ENCODE measurements at regions not wholly inside any gene's neighbourhood (a gene's known extent, or its start where the extent isn't known, plus 50 kb on each side); places are given as distances from the start of the nearest gene placed in this dataset.

- TF ChIP-seq, protein P1, sequence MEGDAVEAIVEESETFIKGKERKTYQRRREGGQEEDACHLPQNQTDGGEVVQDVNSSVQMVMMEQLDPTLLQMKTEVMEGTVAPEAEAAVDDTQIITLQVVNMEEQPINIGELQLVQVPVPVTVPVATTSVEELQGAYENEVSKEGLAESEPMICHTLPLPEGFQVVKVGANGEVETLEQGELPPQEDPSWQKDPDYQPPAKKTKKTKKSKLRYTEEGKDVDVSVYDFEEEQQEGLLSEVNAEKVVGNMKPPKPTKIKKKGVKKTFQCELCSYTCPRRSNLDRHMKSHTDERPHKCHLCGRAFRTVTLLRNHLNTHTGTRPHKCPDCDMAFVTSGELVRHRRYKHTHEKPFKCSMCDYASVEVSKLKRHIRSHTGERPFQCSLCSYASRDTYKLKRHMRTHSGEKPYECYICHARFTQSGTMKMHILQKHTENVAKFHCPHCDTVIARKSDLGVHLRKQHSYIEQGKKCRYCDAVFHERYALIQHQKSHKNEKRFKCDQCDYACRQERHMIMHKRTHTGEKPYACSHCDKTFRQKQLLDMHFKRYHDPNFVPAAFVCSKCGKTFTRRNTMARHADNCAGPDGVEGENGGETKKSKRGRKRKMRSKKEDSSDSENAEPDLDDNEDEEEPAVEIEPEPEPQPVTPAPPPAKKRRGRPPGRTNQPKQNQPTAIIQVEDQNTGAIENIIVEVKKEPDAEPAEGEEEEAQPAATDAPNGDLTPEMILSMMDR (IDR thresholded peaks at IDR 0.05; ENCODE audit: borderline replicate concordance, control extremely low read depth, extremely low read depth, insufficient read depth, missing control alignments): no peak
- in situ Hi-C loops (cut with MboI; ENCODE audit: low sequenced_read_pairs, unreplicated experiment): no loop called here
- no peak for DNase-seq (ENCODE audit: low spot score)
Measured at GRCh38 chr10:9615189-9615588, 1402.5 kb upstream of the CELF2 start.

GRCh38 chr10:9621216-9621615 is 1396.5 kb upstream of the CELF2 start:
- TF ChIP-seq, protein P1 (IDR thresholded peaks at IDR 0.05; ENCODE audit: borderline replicate concordance, control extremely low read depth, extremely low read depth, insufficient read depth, missing control alignments): no peak
- in situ Hi-C loops (cut with MboI; ENCODE audit: low sequenced_read_pairs, unreplicated experiment): no loop called here
- no peak for DNase-seq (ENCODE audit: low spot score)

DNA sequence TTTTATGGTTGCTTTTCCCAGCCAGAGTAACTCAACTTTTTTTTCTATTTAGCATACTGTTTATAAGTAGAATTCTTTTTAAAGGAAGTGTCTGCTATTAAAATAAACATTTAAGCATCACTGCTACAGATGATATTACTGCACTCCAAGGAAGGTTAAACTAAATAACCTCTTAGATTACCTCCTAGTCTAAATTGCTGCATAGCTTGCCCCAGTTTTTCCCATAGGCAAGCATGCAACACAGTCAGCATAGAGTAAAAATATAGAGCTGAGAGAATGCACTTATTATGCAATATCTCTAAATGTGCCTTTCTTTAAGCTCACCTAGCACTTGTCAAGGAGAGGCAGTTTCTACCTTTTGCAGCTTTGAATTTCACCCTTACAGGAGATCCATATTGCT is 1392.4 kb upstream of the CELF2 start:
- in situ Hi-C loops (cut with MboI; ENCODE audit: low sequenced_read_pairs, unreplicated experiment): no loop called here
- DNase-seq (ENCODE audit: low spot score): no peak
- TF ChIP-seq, protein P1 (IDR thresholded peaks at IDR 0.05; ENCODE audit: borderline replicate concordance, control extremely low read depth, extremely low read depth, insufficient read depth, missing control alignments): no peak

GRCh38 chr10:9634466-9634865 is 1383.2 kb upstream of the CELF2 start:
- DNase-seq (ENCODE audit: low spot score): no peak
- in situ Hi-C loops (cut with MboI; ENCODE audit: low sequenced_read_pairs, unreplicated experiment): no loop called here
- TF ChIP-seq, protein P1 (IDR thresholded peaks at IDR 0.05; ENCODE audit: borderline replicate concordance, control extremely low read depth, extremely low read depth, insufficient read depth, missing control alignments): no peak

GRCh38 chr10:9635691-9636090 is 1382.0 kb upstream of the CELF2 start:
- in situ Hi-C loops (cut with MboI; ENCODE audit: low sequenced_read_pairs, unreplicated experiment): no loop called here
- no peak for DNase-seq (ENCODE audit: low spot score)
- TF ChIP-seq, protein P1 (IDR thresholded peaks at IDR 0.05; ENCODE audit: borderline replicate concordance, control extremely low read depth, extremely low read depth, insufficient read depth, missing control alignments): no peak

GRCh38 chr10:9636216-9636615 is 1381.5 kb upstream of the CELF2 start:
- DNase-seq (ENCODE audit: low spot score): no peak
- in situ Hi-C loops (cut with MboI; ENCODE audit: low sequenced_read_pairs, unreplicated experiment): no loop called here
- TF ChIP-seq, protein P1 (IDR thresholded peaks at IDR 0.05; ENCODE audit: borderline replicate concordance, control extremely low read depth, extremely low read depth, insufficient read depth, missing control alignments): no peak

GRCh38 chr10:9643782-9644181 is 1373.9 kb upstream of the CELF2 start:
- DNase-seq (ENCODE audit: low spot score): no peak
- in situ Hi-C loops (cut with MboI; ENCODE audit: low sequenced_read_pairs, unreplicated experiment): no loop called here
- TF ChIP-seq, protein P1 (IDR thresholded peaks at IDR 0.05; ENCODE audit: borderline replicate concordance, control extremely low read depth, extremely low read depth, insufficient read depth, missing control alignments): no peak
